IMR-90 (cell line): ENCODE measurements at regions not wholly inside any gene's neighbourhood (a gene's known extent, or its start where the extent isn't known, plus 50 kb on each side); places are given as distances from the start of the nearest gene placed in this dataset.

Experiments
- ATAC-seq: fragments of 200-7000 bp; cut with Tn5 transposase; 2 replicates; pipeline ENCODE4 v1.9.1; 2020; ENCODE audit warnings: low read depth, mild to moderate bottlenecking, moderate library complexity
- BruUV-seq: library from RNA; stranded (reverse); fragments of 400-500 nt; replicated peaks from 2 replicates; lab custom pipeline; 2021; lab: Mats Ljungman, UMichigan
- CTCF ChIA-PET: fragments of 300-600 bp; formaldehyde crosslinking; extraction: SDS; loops from one replicate; lab custom pipeline; 2021; ENCODE audit warnings: antibody characterized with exemption; lab: Yijun Ruan, JAX
- POLR2A ChIA-PET: fragments of 300-600 bp; sonication (Branson Sonifier 250); formaldehyde crosslinking; loops from one replicate; lab custom pipeline; 2022; ENCODE audit warnings: antibody characterized with exemption; ENCODE audit not compliant: unreplicated experiment; lab: Charles Lee
- DNase-seq: peaks from one replicate; pipeline ENCODE4 v3.0.0; 2013
- H2AFZ ChIP-seq: replicated peaks from 2 replicates; pipeline ENCODE3; 2013; ENCODE audit warnings: low read length, mild to moderate bottlenecking; ENCODE audit not compliant: poor library complexity
- H2AK5ac ChIP-seq: 2 replicates; pipeline ENCODE4 v1.6.1; 2013; ENCODE audit warnings: low read depth, low read length, inconsistent platforms
- H2AK9ac ChIP-seq: replicated peaks from 2 replicates; pipeline ENCODE3; 2013; ENCODE audit warnings: mild to moderate bottlenecking, low read depth, low read length, moderate library complexity; ENCODE audit not compliant: poor library complexity
- H2BK120ac ChIP-seq: 2 replicates; pipeline ENCODE4 v1.6.1; 2013; ENCODE audit warnings: low read depth, low read length, inconsistent platforms
- H2BK15ac ChIP-seq: 3 replicates; pipeline ENCODE4 v1.6.1; 2013; ENCODE audit warnings: low read depth, low read length, inconsistent platforms
- H2BK20ac ChIP-seq: 2 replicates; pipeline ENCODE4 v1.6.1; 2013; ENCODE audit warnings: low read depth, mild to moderate bottlenecking, inconsistent platforms, low read length, moderate library complexity
- H2BK5ac ChIP-seq: 2 replicates; pipeline ENCODE4 v1.6.1; 2013; ENCODE audit warnings: mild to moderate bottlenecking, low read depth, low read length, inconsistent platforms; ENCODE audit not compliant: poor library complexity, severe bottlenecking
- H3K14ac ChIP-seq: replicated peaks from 2 replicates; pipeline ENCODE4 v1.6.1; 2013; ENCODE audit warnings: low read depth, low read length, inconsistent platforms
- H3K18ac ChIP-seq: 2 replicates; pipeline ENCODE4 v1.6.1; 2013; ENCODE audit warnings: low read depth, low read length, control low read depth
- H3K23ac ChIP-seq: 2 replicates; pipeline ENCODE4 v1.6.1; 2013; ENCODE audit warnings: low read depth, low read length, inconsistent platforms
- H3K27ac ChIP-seq: 2 replicates; pipeline ENCODE4 v1.5.1; 2013; ENCODE audit warnings: mild to moderate bottlenecking, control low read depth, low read length; ENCODE audit not compliant: insufficient read depth
- H3K27me3 ChIP-seq: 2 replicates; pipeline ENCODE4 v1.6.1; 2013; ENCODE audit warnings: low read length; ENCODE audit not compliant: control insufficient read depth, insufficient read depth
- H3K36me3 ChIP-seq: 2 replicates; pipeline ENCODE4 v1.6.1; 2013; ENCODE audit warnings: low read length, mixed read lengths; ENCODE audit not compliant: control insufficient read depth, insufficient read depth
- H3K4ac ChIP-seq: 2 replicates; pipeline ENCODE4 v1.6.1; 2013; ENCODE audit warnings: low read depth, low read length, inconsistent platforms
- H3K4me1 ChIP-seq: 2 replicates; pipeline ENCODE4 v1.6.1; 2013; ENCODE audit warnings: low read length, mixed read lengths; ENCODE audit not compliant: control insufficient read depth, insufficient read depth
- H3K4me2 ChIP-seq: 2 replicates; pipeline ENCODE4 v1.6.1; 2013; ENCODE audit warnings: low read depth, mild to moderate bottlenecking, control low read depth, low read length, moderate library complexity
- H3K4me3 ChIP-seq: 2 replicates; pipeline ENCODE4 v1.5.1; 2013; ENCODE audit warnings: low read depth, mild to moderate bottlenecking, control low read depth, low read length, moderate library complexity; ENCODE audit not compliant: insufficient read depth
- H3K56ac ChIP-seq: 2 replicates; pipeline ENCODE4 v1.6.1; 2013; ENCODE audit warnings: low read length, inconsistent platforms; ENCODE audit not compliant: insufficient read depth; ENCODE audit errors: extremely low read depth
- H3K79me1 ChIP-seq, 2 experiments: 2 replicates each; pipeline ENCODE4 v1.6.1; 2013; ENCODE audit warnings: low read length in 2 of 2, inconsistent platforms in 1 of 2, low read depth in 1 of 2
- H3K9ac ChIP-seq: 2 replicates; pipeline ENCODE4 v1.6.1; 2013; ENCODE audit warnings: low read depth, low read length, control low read depth
- H3K9me1 ChIP-seq: 2 replicates; pipeline ENCODE4 v1.6.1; 2013; ENCODE audit warnings: low read length, inconsistent platforms; ENCODE audit not compliant: insufficient read depth
- H3K9me3 ChIP-seq: 2 replicates; pipeline ENCODE4 v1.6.1; 2013; ENCODE audit warnings: low read length; ENCODE audit not compliant: control insufficient read depth, insufficient read depth
- H4K20me1 ChIP-seq: 2 replicates; pipeline ENCODE4 v1.6.1; 2013; ENCODE audit warnings: low read length, inconsistent platforms; ENCODE audit not compliant: insufficient read depth
- H4K5ac ChIP-seq: 2 replicates; pipeline ENCODE4 v1.6.1; 2013; ENCODE audit warnings: mild to moderate bottlenecking, low read depth, low read length, control low read depth
- H4K8ac ChIP-seq, 2 experiments: 2 replicates each; pipeline ENCODE4 v1.6.1; 2013; ENCODE audit warnings: low read depth in 2 of 2, low read length in 2 of 2, control low read depth in 1 of 2, inconsistent platforms in 1 of 2
- H4K91ac ChIP-seq: 2 replicates; pipeline ENCODE4 v1.6.1; 2013; ENCODE audit warnings: low read depth, low read length, inconsistent platforms; ENCODE audit not compliant: insufficient read depth
- BHLHE40 ChIP-seq: fragments of 150-350 bp; IDR thresholded peaks from 2 replicates; pipeline ENCODE4 v1.6.1; 2016; ENCODE audit warnings: mild to moderate bottlenecking, low read depth, low read length
- FOS ChIP-seq: fragments of 150-350 bp; IDR thresholded peaks from 2 replicates; pipeline ENCODE4 v1.6.1; 2016; ENCODE audit warnings: low read depth, low read length
- MAFK ChIP-seq: IDR thresholded peaks from 2 replicates; pipeline ENCODE4 v1.6.1; 2012; ENCODE audit warnings: low read depth, low read length, improper control_type of control experiment
- MAZ ChIP-seq: IDR thresholded peaks from 2 replicates; pipeline ENCODE4 v1.6.1; 2012; ENCODE audit warnings: low read depth, mild to moderate bottlenecking, low read length, improper control_type of control experiment, moderate library complexity, borderline replicate concordance
- MXI1 ChIP-seq: IDR thresholded peaks from 2 replicates; pipeline ENCODE4 v1.6.1; 2012; ENCODE audit warnings: low read depth, mild to moderate bottlenecking, low read length, moderate library complexity, borderline replicate concordance
- POLR2A ChIP-seq: IDR thresholded peaks from 2 replicates; pipeline ENCODE4 v1.6.1; 2012; ENCODE audit warnings: mild to moderate bottlenecking, low read depth, low read length
- RAD21 ChIP-seq: IDR thresholded peaks from 2 replicates; pipeline ENCODE4 v1.6.1; 2012; ENCODE audit warnings: low read length, improper control_type of control experiment
- RCOR1 ChIP-seq: IDR thresholded peaks from 2 replicates; pipeline ENCODE4 v1.6.1; 2012; ENCODE audit warnings: mild to moderate bottlenecking, low read length, improper control_type of control experiment; ENCODE audit not compliant: insufficient replicate concordance
- WGBS, 2 experiments: methylation state at CpG; one replicate each; pipeline versions ENCODE4 v1.1.5 to v1.1.7; 2013; ENCODE audit warnings: missing lambda C conversion rate in 2 of 2; ENCODE audit not compliant: insufficient read length in 1 of 2; ENCODE audit errors: extremely low coverage in 2 of 2; 5-methylcytosine and 5-hydroxymethylcytosine counted together
- dilution Hi-C: fragments of 300-500 bp; cut with HindIII; formaldehyde crosslinking; loops from one replicate; pipeline ENCODE4 v1.14.3; 2018; ENCODE audit warnings: low sequenced_read_pairs; ENCODE audit not compliant: unreplicated experiment
- in situ Hi-C: fragments of 300-500 bp; cut with MboI; formaldehyde crosslinking; loops from 3 replicates; pipeline ENCODE4 v1.14.3; 2019; ENCODE audit warnings: low sequenced_read_pairs, inconsistent platforms, mixed read lengths
- intact Hi-C: fragments of 100-400 bp; cut with micrococcal nuclease; formaldehyde crosslinking; loops from 2 replicates; pipeline ENCODE4 v1.10.0; 2022
- TF ChIP-seq, protein P1 (sequence below): fragments of 150-350 bp; IDR thresholded peaks from 2 replicates; pipeline ENCODE4 v1.6.1; 2016; ENCODE audit warnings: low read depth, mild to moderate bottlenecking, low read length, moderate library complexity, borderline replicate concordance

DNA sequence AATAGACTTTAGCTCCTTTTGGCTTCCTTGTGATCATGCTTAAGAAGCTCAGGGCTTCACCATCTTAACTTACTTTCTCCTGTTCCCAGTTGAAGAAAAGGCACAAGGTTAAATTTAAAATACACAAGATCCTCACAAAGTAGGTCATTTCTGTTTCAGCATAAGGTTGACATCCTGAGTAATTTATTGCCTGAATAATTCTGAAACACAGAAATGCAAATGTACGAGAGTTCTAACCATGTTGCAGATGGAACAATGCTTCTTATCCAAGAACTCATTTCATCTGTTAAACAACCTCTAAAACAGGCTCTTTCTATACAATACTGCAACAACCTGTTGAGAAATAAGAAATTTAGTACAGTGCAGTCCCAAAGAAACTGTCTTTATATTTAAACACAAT, 395.2 kb downstream of the BCL11A start:
- no peak overlapping the region for H2BK120ac ChIP-seq
- no TSS peak for BruUV-seq
- intact Hi-C loops (no loop called here), dilution Hi-C loops (no loop called here), in situ Hi-C loops (no loop called here)
- H3K4me3 ChIP-seq = no peak overlapping the region
- H4K91ac ChIP-seq = no peak overlapping the region
- no peak overlapping the region for H4K5ac ChIP-seq
- no peak overlapping the region for H3K18ac ChIP-seq
- no peaks in the 10 kb centered on the region for H4K20me1 ChIP-seq
- no CpG with 5 or more reads among the region's 1 CpG for WGBS, 2 experiments
- no peak overlapping the region for H3K14ac ChIP-seq
- H3K27me3 ChIP-seq = no peaks in the 10 kb centered on the region
- H3K9me1 ChIP-seq = no peaks in the 10 kb centered on the region
- no peak overlapping the region for H2BK5ac ChIP-seq
- no peak overlapping the region for H3K23ac ChIP-seq
- DNase-seq (no peak), ATAC-seq (no peak)
- no peaks in the 10 kb centered on the region for H3K79me1 ChIP-seq
- H3K36me3 ChIP-seq = no peaks in the 10 kb centered on the region
- H3K4me1 ChIP-seq = no peaks in the 10 kb centered on the region
- CTCF ChIA-PET = no interaction called here
- H3K9ac ChIP-seq = no peak overlapping the region
- H2AK5ac ChIP-seq = no peak overlapping the region
- no peak overlapping the region for H2BK20ac ChIP-seq
- no peak overlapping the region for H3K4ac ChIP-seq
- no peak for TF ChIP-seq RCOR1
- no peak for TF ChIP-seq RAD21
- TF ChIP-seq, protein P1, sequence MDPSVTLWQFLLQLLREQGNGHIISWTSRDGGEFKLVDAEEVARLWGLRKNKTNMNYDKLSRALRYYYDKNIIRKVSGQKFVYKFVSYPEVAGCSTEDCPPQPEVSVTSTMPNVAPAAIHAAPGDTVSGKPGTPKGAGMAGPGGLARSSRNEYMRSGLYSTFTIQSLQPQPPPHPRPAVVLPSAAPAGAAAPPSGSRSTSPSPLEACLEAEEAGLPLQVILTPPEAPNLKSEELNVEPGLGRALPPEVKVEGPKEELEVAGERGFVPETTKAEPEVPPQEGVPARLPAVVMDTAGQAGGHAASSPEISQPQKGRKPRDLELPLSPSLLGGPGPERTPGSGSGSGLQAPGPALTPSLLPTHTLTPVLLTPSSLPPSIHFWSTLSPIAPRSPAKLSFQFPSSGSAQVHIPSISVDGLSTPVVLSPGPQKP = no peak
- TF ChIP-seq POLR2A = no peak
- TF ChIP-seq FOS = no peak
- TF ChIP-seq MAZ = no peak
- no peak for TF ChIP-seq MAFK
- TF ChIP-seq MXI1 = no peak
- no peak for TF ChIP-seq BHLHE40
- no peak overlapping the region for H3K4me2 ChIP-seq
- H2BK15ac ChIP-seq = no peak overlapping the region
- H2AFZ ChIP-seq = no peak overlapping the region
- POLR2A ChIA-PET = no interaction called here
- peaks cover 3% of the 10 kb centered on the region; the same call in 1 of the 2 replicates for H3K9me3 ChIP-seq
- no peak overlapping the region for H3K27ac ChIP-seq
- H4K8ac ChIP-seq = no peak overlapping the region
- no peak overlapping the region for H3K56ac ChIP-seq
- H2AK9ac ChIP-seq = no peak overlapping the region
